B cell (primary cell): ENCODE measurements at regions not wholly inside any gene's neighbourhood (a gene's known extent, or its start where the extent isn't known, plus 50 kb on each side); places are given as distances from the start of the nearest gene placed in this dataset.

Source experiments
- ATAC-seq: fragments of 200-7000 bp; cut with Tn5 transposase; one replicate; pipeline ENCODE4 v1.10.0; 2021; ENCODE audit warnings: low read depth, mild to moderate bottlenecking, moderate number of reproducible peaks, moderate library complexity
- CTCF ChIA-PET: fragments of 350-600 bp; sonication (Branson Sonifier 250); formaldehyde crosslinking; loops from one replicate; lab custom pipeline; 2021; ENCODE audit warnings: antibody characterized with exemption, inconsistent platforms; lab: Charles Lee
- POLR2A ChIA-PET: fragments of 350-600 bp; sonication (Branson Sonifier 250); formaldehyde crosslinking; loops from one replicate; lab custom pipeline; 2021; ENCODE audit warnings: antibody characterized with exemption; lab: Charles Lee
- DNase-seq: peaks from one replicate; pipeline ENCODE4 v3.0.0; 2013
- H2AFZ ChIP-seq: 2 replicates; pipeline ENCODE4 v1.6.1; 2012; ENCODE audit warnings: mild to moderate bottlenecking, low read depth, low read length; ENCODE audit not compliant: insufficient read depth, poor library complexity, severe bottlenecking
- H3K27ac ChIP-seq, 2 donors: 1 replicate in 1 of 2; 2 replicates in 1 of 2; pipeline ENCODE4 v1.5.1; 2012 to 2013; ENCODE audit warnings: low read length in 2 of 2, mild to moderate bottlenecking in 2 of 2, moderate library complexity in 1 of 2
- H3K27me3 ChIP-seq, 4 experiments: fragments of 200-600 bp in 1 of 4; sonication (generic) in 1 of 4; replicated peaks in 1 of 4; 1 replicate in 2 of 4; 2 replicates in 2 of 4; pipeline versions ENCODE4 v1.6.1 to v1.7.0; 2013 to 2016; ENCODE audit warnings: low read length in 3 of 4, mild to moderate bottlenecking in 2 of 4, mixed read lengths in 1 of 4, moderate library complexity in 1 of 4; ENCODE audit not compliant: insufficient read depth in 4 of 4, control insufficient read depth in 3 of 4; ENCODE audit errors: control extremely low read depth in 1 of 4
- H3K36me3 ChIP-seq, 2 experiments: replicated peaks in 1 of 2; 1 replicate in 1 of 2; 2 replicates in 1 of 2; pipeline versions ENCODE4 v1.6.1 to v1.7.1; 2013; ENCODE audit warnings: low read length in 1 of 2; ENCODE audit not compliant: insufficient read depth in 2 of 2, control insufficient read depth in 1 of 2; ENCODE audit errors: control extremely low read depth in 1 of 2, extremely low read depth in 1 of 2
- H3K4me1 ChIP-seq, 2 donors: fragments of 200-600 bp in 1 of 2; sonication (generic) in 1 of 2; 1 replicate in 1 of 2; 2 replicates in 1 of 2; pipeline versions ENCODE4 v1.5.1 to v1.6.1; 2013 to 2017; ENCODE audit warnings: low read length in 2 of 2; ENCODE audit not compliant: control insufficient read depth in 2 of 2, insufficient read depth in 2 of 2
- H3K4me2 ChIP-seq: replicated peaks from 2 replicates; pipeline ENCODE3; 2012; ENCODE audit warnings: mild to moderate bottlenecking, low read depth, low read length; ENCODE audit not compliant: poor library complexity, severe bottlenecking
- H3K4me3 ChIP-seq, 5 experiments: fragments of 200-600 bp in 1 of 5; sonication (generic) in 1 of 5; 1 replicate in 3 of 5; 2 replicates in 2 of 5; pipeline versions ENCODE4 v1.5.1 to v1.7.0; 2011 to 2016; ENCODE audit warnings: low read length in 4 of 5, mild to moderate bottlenecking in 4 of 5, low read depth in 2 of 5, control low read depth in 1 of 5, moderate library complexity in 1 of 5; ENCODE audit not compliant: insufficient read depth in 1 of 5; ENCODE audit errors: control extremely low read depth in 1 of 5, extremely low read depth in 1 of 5
- H3K79me2 ChIP-seq: fragments of 200-600 bp; sonication (generic); one replicate; pipeline ENCODE4 v1.6.0; 2016; ENCODE audit warnings: low read length; ENCODE audit not compliant: control insufficient read depth, insufficient read depth
- H3K9ac ChIP-seq: fragments of 200-600 bp; sonication (generic); 2 replicates; pipeline ENCODE4 v1.6.1; 2017; ENCODE audit warnings: mild to moderate bottlenecking, low read length, moderate library complexity
- H3K9me3 ChIP-seq, 3 donors: one replicate each; pipeline versions ENCODE4 v1.6.1 to v1.7.1; 2013; ENCODE audit warnings: low read length in 2 of 3; ENCODE audit not compliant: control insufficient read depth in 2 of 3, insufficient read depth in 1 of 3; ENCODE audit errors: control extremely low read depth in 1 of 3
- H4K20me1 ChIP-seq: 2 replicates; pipeline ENCODE4 v1.6.0; 2012; ENCODE audit warnings: mild to moderate bottlenecking, low read length; ENCODE audit not compliant: insufficient read depth, control insufficient read depth, poor library complexity, severe bottlenecking
- H3K27ac Mint-ChIP-seq: one replicate; pipeline ENCODE4 v1.8.0; 2021; ENCODE audit warnings: mixed read lengths
- H3K27me3 Mint-ChIP-seq: one replicate; pipeline ENCODE4 v1.8.0; 2021; ENCODE audit warnings: mixed read lengths
- H3K4me1 Mint-ChIP-seq: one replicate; pipeline ENCODE4 v1.8.0; 2021; ENCODE audit warnings: mixed read lengths
- H3K4me3 Mint-ChIP-seq: one replicate; pipeline ENCODE4 v1.8.0; 2021; ENCODE audit warnings: mixed read lengths
- H3K9me3 Mint-ChIP-seq: one replicate; pipeline ENCODE4 v1.8.0; 2022; ENCODE audit warnings: mixed read lengths; ENCODE audit not compliant: insufficient read depth
- EZH2 ChIP-seq: IDR thresholded peaks from 2 replicates; pipeline ENCODE4 v1.6.1; 2012; ENCODE audit warnings: borderline replicate concordance, low read depth, mild to moderate bottlenecking, moderate library complexity, low read length; ENCODE audit not compliant: insufficient read depth, poor library complexity, severe bottlenecking
- WGBS: methylation state at CpG from one replicate; pipeline ENCODE4 v1.1.5; 2013; ENCODE audit warnings: missing lambda C conversion rate; ENCODE audit not compliant: insufficient coverage; 5-methylcytosine and 5-hydroxymethylcytosine counted together
- intact Hi-C: fragments of 100-400 bp; cut with micrococcal nuclease; formaldehyde crosslinking; loops from one replicate; pipeline ENCODE4 v1.10.0; 2022
- TF ChIP-seq, protein P1 (sequence below): fragments of 200-600 bp; IDR thresholded peaks from one replicate; pipeline ENCODE4 v1.8.0; 2022; ENCODE audit warnings: antibody characterized with exemption, mild to moderate bottlenecking

DNA sequence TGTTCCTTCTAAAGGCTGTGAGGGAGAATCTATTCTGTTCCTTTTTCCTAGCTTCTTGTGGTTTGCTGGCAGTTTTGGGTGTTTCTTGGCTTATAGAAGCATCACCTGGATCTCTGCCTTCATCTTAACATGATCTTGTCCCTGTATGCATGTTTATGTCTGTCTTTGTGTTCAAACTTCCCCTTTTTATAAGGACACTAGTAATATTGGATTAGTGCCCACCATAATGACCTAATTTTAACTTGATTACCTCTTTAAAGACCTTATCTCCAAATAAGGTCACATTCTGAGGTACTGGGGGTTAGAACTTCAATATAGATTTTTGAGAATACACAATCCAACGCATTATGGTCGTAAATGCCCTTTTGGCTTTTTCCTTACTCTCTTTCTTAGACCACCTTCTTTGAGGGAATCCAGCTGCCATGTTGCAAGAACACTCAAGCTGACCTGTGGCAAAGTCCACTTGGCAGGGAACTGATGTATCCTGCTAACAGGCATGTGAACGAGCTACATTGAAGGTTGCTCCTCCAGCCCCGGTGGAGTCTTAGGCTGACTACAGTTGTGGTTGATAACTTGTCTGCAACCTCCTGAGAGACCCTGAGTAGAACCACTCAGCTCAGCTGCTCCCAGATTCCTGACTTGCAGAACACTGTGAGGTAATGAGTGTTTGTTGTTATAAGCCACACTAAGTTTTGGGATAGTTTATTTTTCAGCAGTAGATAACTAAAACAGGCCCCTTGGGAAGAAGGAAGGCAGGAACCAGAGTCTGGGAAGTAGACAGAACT lies 127.1 kb upstream of the OR9Q1 start:
- no peaks in the 10 kb centered on the region for H3K4me1 Mint-ChIP-seq
- POLR2A ChIA-PET, result no interaction called here
- Histone ChIP-seq H3K27ac (no peak overlapping the region), H4K20me1 (no peaks in the 10 kb centered on the region), H3K9me3 (no peaks in the 10 kb centered on the region), H3K36me3 (no peaks in the 10 kb centered on the region), H3K4me3 (no peak overlapping the region), H2AFZ (no peak overlapping the region), H3K4me1 (no peaks in the 10 kb centered on the region), H3K27me3 (peaks cover 0 to 5% (median 4%) of the 10 kb centered on the region in 4 experiments), H3K9ac (no peak overlapping the region), H3K79me2 (no peaks in the 10 kb centered on the region), H3K4me2 (no peak overlapping the region)
- CTCF ChIA-PET, result no interaction called here
- H3K27me3 Mint-ChIP-seq, result peaks cover 35% of the 10 kb centered on the region
- intact Hi-C loops, result no loop called here
- TF ChIP-seq EZH2, result no peak
- TF ChIP-seq, protein P1, sequence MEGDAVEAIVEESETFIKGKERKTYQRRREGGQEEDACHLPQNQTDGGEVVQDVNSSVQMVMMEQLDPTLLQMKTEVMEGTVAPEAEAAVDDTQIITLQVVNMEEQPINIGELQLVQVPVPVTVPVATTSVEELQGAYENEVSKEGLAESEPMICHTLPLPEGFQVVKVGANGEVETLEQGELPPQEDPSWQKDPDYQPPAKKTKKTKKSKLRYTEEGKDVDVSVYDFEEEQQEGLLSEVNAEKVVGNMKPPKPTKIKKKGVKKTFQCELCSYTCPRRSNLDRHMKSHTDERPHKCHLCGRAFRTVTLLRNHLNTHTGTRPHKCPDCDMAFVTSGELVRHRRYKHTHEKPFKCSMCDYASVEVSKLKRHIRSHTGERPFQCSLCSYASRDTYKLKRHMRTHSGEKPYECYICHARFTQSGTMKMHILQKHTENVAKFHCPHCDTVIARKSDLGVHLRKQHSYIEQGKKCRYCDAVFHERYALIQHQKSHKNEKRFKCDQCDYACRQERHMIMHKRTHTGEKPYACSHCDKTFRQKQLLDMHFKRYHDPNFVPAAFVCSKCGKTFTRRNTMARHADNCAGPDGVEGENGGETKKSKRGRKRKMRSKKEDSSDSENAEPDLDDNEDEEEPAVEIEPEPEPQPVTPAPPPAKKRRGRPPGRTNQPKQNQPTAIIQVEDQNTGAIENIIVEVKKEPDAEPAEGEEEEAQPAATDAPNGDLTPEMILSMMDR, result no peak
- DNase-seq, result no peak
- ATAC-seq, result no peak
- 96% methylated on average over 3 of the region's 4 CpGs for WGBS
- no peak overlapping the region for H3K27ac Mint-ChIP-seq
- H3K4me3 Mint-ChIP-seq, result no peak overlapping the region
- no peaks in the 10 kb centered on the region for H3K9me3 Mint-ChIP-seq

DNA sequence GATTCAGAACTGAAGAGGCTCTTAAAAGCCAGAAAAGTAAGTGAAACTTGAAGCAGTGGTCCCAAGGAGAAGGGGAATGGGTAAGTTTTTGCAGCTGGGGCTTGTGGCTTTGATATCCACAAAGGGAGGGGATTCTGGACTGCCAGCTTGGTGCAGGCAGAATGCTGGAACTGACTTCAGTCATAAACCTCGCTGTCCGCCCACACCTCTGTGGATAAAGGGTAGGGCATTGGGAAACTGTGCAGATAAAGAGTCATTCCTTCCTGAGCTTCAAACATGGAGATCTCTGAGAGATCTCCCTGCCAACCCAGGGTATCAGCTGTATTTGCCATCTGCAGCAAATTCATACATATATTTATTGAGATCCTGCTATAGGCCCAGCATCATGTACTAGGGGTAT lies 124.3 kb upstream of the OR9Q1 start:
- TF ChIP-seq EZH2, result no peak
- TF ChIP-seq, protein P1, result no peak
- Mint-ChIP-seq H3K4me3 (no peak overlapping the region), H3K4me1 (no peaks in the 10 kb centered on the region), H3K27ac (no peak overlapping the region), H3K27me3 (peaks cover 36% of the 10 kb centered on the region), H3K9me3 (no peaks in the 10 kb centered on the region)
- no peaks in the 10 kb centered on the region for H3K36me3 ChIP-seq
- no peak overlapping the region for H3K9ac ChIP-seq
- H4K20me1 ChIP-seq, result no peaks in the 10 kb centered on the region
- H3K27ac ChIP-seq, result no peak overlapping the region
- WGBS, result 90% methylated on average over 2 of the region's 2 CpGs
- no peaks in the 10 kb centered on the region for H3K4me1 ChIP-seq
- intact Hi-C loops, result no loop called here
- no peak overlapping the region for H3K4me2 ChIP-seq
- ChIA-PET POLR2A (no interaction called here), CTCF (no interaction called here)
- no peak for ATAC-seq
- no peaks in the 10 kb centered on the region for H3K9me3 ChIP-seq
- no peak overlapping the region for H2AFZ ChIP-seq
- H3K27me3 ChIP-seq, result peaks cover 0 to 9% (median 5%) of the 10 kb centered on the region in 4 experiments
- DNase-seq, result no peak
- H3K4me3 ChIP-seq, result no peak overlapping the region
- no peaks in the 10 kb centered on the region for H3K79me2 ChIP-seq
